ENCODE measurements at regions not wholly inside any gene's neighbourhood (a gene's known extent, or its start where the extent isn't known, plus 50 kb on each side); places are given as distances from the start of the nearest gene placed in this dataset.
"Not testable (repeated sequence)": the region's sequence is repeated elsewhere in the genome, so short reads cannot be mapped to it uniquely, and the experiment has no call there.

DNA sequence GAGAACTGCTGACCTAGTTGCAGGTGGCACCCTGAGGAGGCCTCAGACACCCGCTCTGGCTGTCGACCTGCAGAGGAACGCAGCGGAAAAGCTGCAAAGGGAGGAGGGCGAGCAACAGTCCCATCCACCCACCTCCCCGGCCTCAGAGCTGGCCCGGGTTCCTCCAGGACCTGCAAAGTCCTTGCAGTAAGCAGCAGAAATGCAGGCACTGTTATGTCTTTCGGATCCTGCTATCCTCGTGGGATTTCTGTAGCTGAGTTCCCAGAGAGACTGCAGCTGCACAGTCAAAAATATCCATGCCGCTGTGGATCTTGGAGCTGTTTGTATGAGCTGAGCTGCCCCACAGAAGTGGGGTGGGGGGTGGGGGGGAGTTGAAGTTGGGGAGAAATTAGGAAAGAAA lies 251.3 kb downstream of the ANKRD60 start:
- DNase-seq (ENCODE audit: extremely low spot score, unreplicated experiment), result no peak
- Mint-ChIP-seq H3K27me3 (peaks cover 22% of the 10 kb centered on the region), H3K36me3 (no peaks in the 10 kb centered on the region), H3K4me1 (ENCODE audit: unreplicated experiment) (peaks cover 10% of the 10 kb centered on the region), H3K4me3 (no peak overlapping the region), H3K9me3 (no peaks in the 10 kb centered on the region), H3K27ac (no peak overlapping the region)
- TF ChIP-seq, protein P1, sequence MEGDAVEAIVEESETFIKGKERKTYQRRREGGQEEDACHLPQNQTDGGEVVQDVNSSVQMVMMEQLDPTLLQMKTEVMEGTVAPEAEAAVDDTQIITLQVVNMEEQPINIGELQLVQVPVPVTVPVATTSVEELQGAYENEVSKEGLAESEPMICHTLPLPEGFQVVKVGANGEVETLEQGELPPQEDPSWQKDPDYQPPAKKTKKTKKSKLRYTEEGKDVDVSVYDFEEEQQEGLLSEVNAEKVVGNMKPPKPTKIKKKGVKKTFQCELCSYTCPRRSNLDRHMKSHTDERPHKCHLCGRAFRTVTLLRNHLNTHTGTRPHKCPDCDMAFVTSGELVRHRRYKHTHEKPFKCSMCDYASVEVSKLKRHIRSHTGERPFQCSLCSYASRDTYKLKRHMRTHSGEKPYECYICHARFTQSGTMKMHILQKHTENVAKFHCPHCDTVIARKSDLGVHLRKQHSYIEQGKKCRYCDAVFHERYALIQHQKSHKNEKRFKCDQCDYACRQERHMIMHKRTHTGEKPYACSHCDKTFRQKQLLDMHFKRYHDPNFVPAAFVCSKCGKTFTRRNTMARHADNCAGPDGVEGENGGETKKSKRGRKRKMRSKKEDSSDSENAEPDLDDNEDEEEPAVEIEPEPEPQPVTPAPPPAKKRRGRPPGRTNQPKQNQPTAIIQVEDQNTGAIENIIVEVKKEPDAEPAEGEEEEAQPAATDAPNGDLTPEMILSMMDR (conservative IDR thresholded peaks at IDR 0.05), result no peak

GRCh38 chr20:57974863-57975262 lies 253.6 kb downstream of the ANKRD60 start:
- H3K27ac Mint-ChIP-seq, result no peak overlapping the region
- H3K4me1 Mint-ChIP-seq (ENCODE audit: unreplicated experiment), result no peaks in the 10 kb centered on the region
- H3K27me3 Mint-ChIP-seq, result peaks cover 11% of the 10 kb centered on the region
- H3K4me3 Mint-ChIP-seq, result no peak overlapping the region
- TF ChIP-seq, protein P1 (conservative IDR thresholded peaks at IDR 0.05), result no peak
- H3K9me3 Mint-ChIP-seq, result no peaks in the 10 kb centered on the region
- no peaks in the 10 kb centered on the region for H3K36me3 Mint-ChIP-seq
- no peak for DNase-seq (ENCODE audit: extremely low spot score, unreplicated experiment)

DNA sequence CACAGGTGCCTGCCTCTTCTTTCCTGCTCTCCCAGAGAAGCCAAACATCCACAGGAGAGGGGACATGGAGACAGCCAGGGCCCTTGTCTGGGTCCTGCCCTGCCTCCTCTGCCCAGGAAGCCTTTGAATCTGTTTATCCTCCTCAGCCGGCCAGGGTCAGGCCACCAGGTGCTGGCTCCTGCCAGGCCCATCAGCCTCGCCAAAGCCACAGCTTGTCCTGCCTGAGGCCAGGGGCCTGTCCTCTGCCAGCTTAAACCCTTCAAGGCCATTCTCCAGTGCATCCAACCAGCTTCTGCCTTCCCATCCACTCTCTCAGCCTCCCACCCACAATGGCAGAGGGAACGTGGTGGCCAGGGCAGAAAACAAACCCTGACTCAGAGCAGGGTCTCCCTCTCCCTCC lies 254.6 kb downstream of the ANKRD60 start:
- Mint-ChIP-seq H3K4me1 (ENCODE audit: unreplicated experiment) (no peaks in the 10 kb centered on the region), H3K9me3 (no peaks in the 10 kb centered on the region), H3K4me3 (no peak overlapping the region), H3K27ac (no peak overlapping the region), H3K36me3 (no peaks in the 10 kb centered on the region), H3K27me3 (peaks cover 14% of the 10 kb centered on the region)
- DNase-seq (ENCODE audit: extremely low spot score, unreplicated experiment), result no peak
- TF ChIP-seq, protein P1 (conservative IDR thresholded peaks at IDR 0.05), result no peak

DNA sequence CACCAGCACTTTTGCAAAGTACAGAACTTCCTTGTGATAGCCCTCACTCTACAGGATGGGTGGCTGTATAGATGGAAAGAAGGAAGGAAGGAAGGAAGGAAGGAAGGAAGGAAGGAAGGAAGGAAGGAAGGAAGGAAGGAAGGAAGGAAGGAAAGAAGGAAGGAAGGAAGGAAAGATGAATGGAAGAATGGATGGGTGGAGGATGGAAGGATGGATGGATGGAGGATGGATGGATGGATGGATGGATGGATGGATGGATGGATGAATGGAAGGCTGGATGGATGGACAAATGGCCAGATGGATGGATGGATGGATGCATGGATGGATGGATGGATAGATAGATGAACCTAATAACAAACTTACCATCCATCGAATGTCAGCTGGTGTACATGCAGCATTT lies 256.9 kb downstream of the ANKRD60 start:
- H3K27me3 Mint-ChIP-seq, result peaks cover 18% of the 10 kb centered on the region
- H3K4me1 Mint-ChIP-seq (ENCODE audit: unreplicated experiment); H3K36me3 Mint-ChIP-seq; H3K4me3 Mint-ChIP-seq; H3K9me3 Mint-ChIP-seq; DNase-seq (ENCODE audit: extremely low spot score, unreplicated experiment); H3K27ac Mint-ChIP-seq: not testable (repeated sequence)

DNA sequence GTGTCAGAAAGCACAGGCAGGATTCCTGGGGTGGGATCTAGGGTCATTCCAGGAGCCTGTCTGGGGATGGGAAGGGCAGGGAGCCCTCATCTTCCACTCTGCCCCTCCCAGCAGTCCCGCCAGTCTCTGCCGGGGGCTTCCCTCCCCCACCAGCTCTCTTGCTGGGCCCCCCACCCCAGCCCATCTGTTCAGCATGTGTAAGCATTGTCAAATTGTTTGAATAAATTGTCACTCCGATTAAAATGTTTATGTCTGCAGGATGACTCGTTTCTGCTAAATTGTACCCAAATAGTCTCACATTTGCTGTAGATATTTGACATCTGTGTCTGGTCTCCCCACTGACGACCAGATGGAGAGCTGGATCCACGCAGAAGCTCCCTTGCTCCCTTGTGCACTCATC lies 257.6 kb downstream of the ANKRD60 start:
- peaks cover 15% of the 10 kb centered on the region for H3K27me3 Mint-ChIP-seq
- no peak overlapping the region for H3K27ac Mint-ChIP-seq
- no peaks in the 10 kb centered on the region for H3K36me3 Mint-ChIP-seq
- no peak for DNase-seq (ENCODE audit: extremely low spot score, unreplicated experiment)
- H3K4me1 Mint-ChIP-seq (ENCODE audit: unreplicated experiment), result no peaks in the 10 kb centered on the region
- no peak overlapping the region for H3K4me3 Mint-ChIP-seq
- H3K9me3 Mint-ChIP-seq, result peaks cover 4% of the 10 kb centered on the region
- TF ChIP-seq, protein P1 (conservative IDR thresholded peaks at IDR 0.05), result no peak

- Mint-ChIP-seq H3K9me3 (peaks cover 4% of the 10 kb centered on the region), H3K27me3 (peaks cover 14% of the 10 kb centered on the region), H3K4me3 (no peak overlapping the region), H3K27ac (no peak overlapping the region), H3K36me3 (no peaks in the 10 kb centered on the region), H3K4me1 (ENCODE audit: unreplicated experiment) (no peaks in the 10 kb centered on the region)
- no peak for DNase-seq (ENCODE audit: extremely low spot score, unreplicated experiment)
- TF ChIP-seq, protein P1 (conservative IDR thresholded peaks at IDR 0.05), result no peak
These were observed 258.3 kb downstream of the ANKRD60 start for GRCh38 chr20:57970116-57970515.

Data from type B pancreatic cell (in vitro differentiated cells).